ENCODE measurements at regions not wholly inside any gene's neighbourhood (a gene's known extent, or its start where the extent isn't known, plus 50 kb on each side); places are given as distances from the start of the nearest gene placed in this dataset.
"Not testable (repeated sequence)": the region's sequence is repeated elsewhere in the genome, so short reads cannot be mapped to it uniquely, and the experiment has no call there.

GRCh38 chr5:166768536-166768935 lies 1522.9 kb upstream of the WWC1 start:
- no peaks in the 10 kb centered on the region for H3K27me3 ChIP-seq (ENCODE audit: control insufficient read depth in 2 of 2, insufficient read depth in 2 of 2, low read length in 2 of 2)

GRCh38 chr5:166772770-166773169 lies 1518.7 kb upstream of the WWC1 start:
- H3K4me3 ChIP-seq (ENCODE audit: low read length in 2 of 2): no peak overlapping the region
- H3K27ac ChIP-seq (ENCODE audit: low read depth in 2 of 2, low read length in 2 of 2): no peak overlapping the region
- peaks cover 0 to 5% of the 10 kb centered on the region in 2 donors for H3K9me3 ChIP-seq (ENCODE audit: control insufficient read depth in 2 of 2, low read length in 2 of 2)
- no peaks in the 10 kb centered on the region for H3K27me3 ChIP-seq (ENCODE audit: control insufficient read depth in 2 of 2, insufficient read depth in 2 of 2, low read length in 2 of 2)
- no peak overlapping the region for H3K9ac ChIP-seq (ENCODE audit: low read depth in 1 of 2, low read length in 2 of 2)
- H3K36me3 ChIP-seq (ENCODE audit: control insufficient read depth in 2 of 2, insufficient read depth in 2 of 2, low read length in 2 of 2): no peaks in the 10 kb centered on the region
- H3K4me1 ChIP-seq (ENCODE audit: control insufficient read depth in 2 of 2, insufficient read depth in 2 of 2, low read length in 2 of 2): no peaks in the 10 kb centered on the region

More at GRCh38 chr5:166768536-166768935, 1522.9 kb upstream of the WWC1 start:
- Histone ChIP-seq H3K36me3 (ENCODE audit: control insufficient read depth in 2 of 2, insufficient read depth in 2 of 2, low read length in 2 of 2) (no peaks in the 10 kb centered on the region), H3K9ac (ENCODE audit: low read depth in 1 of 2, low read length in 2 of 2) (no peak overlapping the region), H3K27ac (ENCODE audit: low read depth in 2 of 2, low read length in 2 of 2) (no peak overlapping the region), H3K9me3 (ENCODE audit: control insufficient read depth in 2 of 2, low read length in 2 of 2) (peaks cover 0 to 2% of the 10 kb centered on the region in 2 donors), H3K4me3 (ENCODE audit: low read length in 2 of 2) (no peak overlapping the region), H3K4me1 (ENCODE audit: control insufficient read depth in 2 of 2, insufficient read depth in 2 of 2, low read length in 2 of 2) (no peaks in the 10 kb centered on the region)

GRCh38 chr5:166781737-166782136 lies 1509.7 kb upstream of the WWC1 start:
- Histone ChIP-seq H3K27me3 (ENCODE audit: control insufficient read depth in 2 of 2, insufficient read depth in 2 of 2, low read length in 2 of 2) (no peaks in the 10 kb centered on the region), H3K9me3 (ENCODE audit: control insufficient read depth in 2 of 2, low read length in 2 of 2) (no peaks in the 10 kb centered on the region)

GRCh38 chr5:166784545-166785078 lies 1506.8 kb upstream of the WWC1 start:
- Histone ChIP-seq H3K27ac (ENCODE audit: low read depth in 2 of 2, low read length in 2 of 2) (no peak overlapping the region), H3K4me1 (ENCODE audit: control insufficient read depth in 2 of 2, insufficient read depth in 2 of 2, low read length in 2 of 2) (no peaks in the 10 kb centered on the region), H3K4me3 (ENCODE audit: low read length in 2 of 2) (no peak overlapping the region), H3K27me3 (ENCODE audit: control insufficient read depth in 2 of 2, insufficient read depth in 2 of 2, low read length in 2 of 2) (no peaks in the 10 kb centered on the region), H3K36me3 (ENCODE audit: control insufficient read depth in 2 of 2, insufficient read depth in 2 of 2, low read length in 2 of 2) (no peaks in the 10 kb centered on the region), H3K9me3 (ENCODE audit: control insufficient read depth in 2 of 2, low read length in 2 of 2) (no peaks in the 10 kb centered on the region), H3K9ac (ENCODE audit: low read depth in 1 of 2, low read length in 2 of 2) (no peak overlapping the region)

More at GRCh38 chr5:166781737-166782136, 1509.7 kb upstream of the WWC1 start:
- no peaks in the 10 kb centered on the region for H3K4me1 ChIP-seq (ENCODE audit: control insufficient read depth in 2 of 2, insufficient read depth in 2 of 2, low read length in 2 of 2)
- no peak overlapping the region for H3K9ac ChIP-seq (ENCODE audit: low read depth in 1 of 2, low read length in 2 of 2)
- no peak overlapping the region for H3K4me3 ChIP-seq (ENCODE audit: low read length in 2 of 2)
- H3K36me3 ChIP-seq (ENCODE audit: control insufficient read depth in 2 of 2, insufficient read depth in 2 of 2, low read length in 2 of 2): no peaks in the 10 kb centered on the region
- H3K27ac ChIP-seq (ENCODE audit: low read depth in 2 of 2, low read length in 2 of 2): no peak overlapping the region

- Histone ChIP-seq H3K27me3 (ENCODE audit: control insufficient read depth in 2 of 2, insufficient read depth in 2 of 2, low read length in 2 of 2) (no peaks in the 10 kb centered on the region), H3K9ac (ENCODE audit: low read depth in 1 of 2, low read length in 2 of 2) (no peak overlapping the region), H3K4me3 (ENCODE audit: low read length in 2 of 2) (no peak overlapping the region), H3K27ac (ENCODE audit: low read depth in 2 of 2, low read length in 2 of 2) (no peak overlapping the region), H3K36me3 (ENCODE audit: control insufficient read depth in 2 of 2, insufficient read depth in 2 of 2, low read length in 2 of 2) (no peaks in the 10 kb centered on the region), H3K9me3 (ENCODE audit: control insufficient read depth in 2 of 2, low read length in 2 of 2) (no peaks in the 10 kb centered on the region), H3K4me1 (ENCODE audit: control insufficient read depth in 2 of 2, insufficient read depth in 2 of 2, low read length in 2 of 2) (no peaks in the 10 kb centered on the region)
These were observed 1505.3 kb upstream of the WWC1 start for GRCh38 chr5:166786178-166786577.

GRCh38 chr5:166786889-166787288 lies 1504.6 kb upstream of the WWC1 start:
- Histone ChIP-seq H3K4me1 (ENCODE audit: control insufficient read depth in 2 of 2, insufficient read depth in 2 of 2, low read length in 2 of 2) (no peaks in the 10 kb centered on the region), H3K9me3 (ENCODE audit: control insufficient read depth in 2 of 2, low read length in 2 of 2) (no peaks in the 10 kb centered on the region), H3K4me3 (ENCODE audit: low read length in 2 of 2) (no peak overlapping the region), H3K9ac (ENCODE audit: low read depth in 1 of 2, low read length in 2 of 2) (no peak overlapping the region), H3K27ac (ENCODE audit: low read depth in 2 of 2, low read length in 2 of 2) (no peak overlapping the region), H3K36me3 (ENCODE audit: control insufficient read depth in 2 of 2, insufficient read depth in 2 of 2, low read length in 2 of 2) (no peaks in the 10 kb centered on the region), H3K27me3 (ENCODE audit: control insufficient read depth in 2 of 2, insufficient read depth in 2 of 2, low read length in 2 of 2) (no peaks in the 10 kb centered on the region)

- Histone ChIP-seq H3K27me3 (ENCODE audit: control insufficient read depth in 2 of 2, insufficient read depth in 2 of 2, low read length in 2 of 2) (no peaks in the 10 kb centered on the region), H3K27ac (ENCODE audit: low read depth in 2 of 2, low read length in 2 of 2) (no peak overlapping the region), H3K9ac (ENCODE audit: low read depth in 1 of 2, low read length in 2 of 2) (no peak overlapping the region), H3K9me3 (ENCODE audit: control insufficient read depth in 2 of 2, low read length in 2 of 2) (no peaks in the 10 kb centered on the region), H3K36me3 (ENCODE audit: control insufficient read depth in 2 of 2, insufficient read depth in 2 of 2, low read length in 2 of 2) (no peaks in the 10 kb centered on the region), H3K4me3 (ENCODE audit: low read length in 2 of 2) (no peak overlapping the region), H3K4me1 (ENCODE audit: control insufficient read depth in 2 of 2, insufficient read depth in 2 of 2, low read length in 2 of 2) (no peaks in the 10 kb centered on the region)
These were observed 1503.4 kb upstream of the WWC1 start for GRCh38 chr5:166788050-166788449.

- no peak overlapping the region for H3K4me3 ChIP-seq (ENCODE audit: low read length in 2 of 2)
- H3K4me1 ChIP-seq (ENCODE audit: control insufficient read depth in 2 of 2, insufficient read depth in 2 of 2, low read length in 2 of 2): no peaks in the 10 kb centered on the region
- no peaks in the 10 kb centered on the region for H3K36me3 ChIP-seq (ENCODE audit: control insufficient read depth in 2 of 2, insufficient read depth in 2 of 2, low read length in 2 of 2)
- peaks cover 2 to 4% of the 10 kb centered on the region in 2 donors for H3K9me3 ChIP-seq (ENCODE audit: control insufficient read depth in 2 of 2, low read length in 2 of 2)
- no peak overlapping the region for H3K9ac ChIP-seq (ENCODE audit: low read depth in 1 of 2, low read length in 2 of 2)
- H3K27ac ChIP-seq (ENCODE audit: low read depth in 2 of 2, low read length in 2 of 2): no peak overlapping the region
- no peaks in the 10 kb centered on the region for H3K27me3 ChIP-seq (ENCODE audit: control insufficient read depth in 2 of 2, insufficient read depth in 2 of 2, low read length in 2 of 2)
These were observed 1495.7 kb upstream of the WWC1 start for GRCh38 chr5:166795756-166796155.

- H3K4me3 ChIP-seq (ENCODE audit: low read length in 2 of 2): no peak overlapping the region
- peaks cover 2 to 4% of the 10 kb centered on the region in 2 donors for H3K9me3 ChIP-seq (ENCODE audit: control insufficient read depth in 2 of 2, low read length in 2 of 2)
- H3K27me3 ChIP-seq (ENCODE audit: control insufficient read depth in 2 of 2, insufficient read depth in 2 of 2, low read length in 2 of 2): no peaks in the 10 kb centered on the region
- H3K9ac ChIP-seq (ENCODE audit: low read depth in 1 of 2, low read length in 2 of 2): no peak overlapping the region
- H3K27ac ChIP-seq (ENCODE audit: low read depth in 2 of 2, low read length in 2 of 2): no peak overlapping the region
- H3K4me1 ChIP-seq (ENCODE audit: control insufficient read depth in 2 of 2, insufficient read depth in 2 of 2, low read length in 2 of 2): no peaks in the 10 kb centered on the region
- no peaks in the 10 kb centered on the region for H3K36me3 ChIP-seq (ENCODE audit: control insufficient read depth in 2 of 2, insufficient read depth in 2 of 2, low read length in 2 of 2)
These were observed 1488.4 kb upstream of the WWC1 start for GRCh38 chr5:166803058-166803457.

- H3K9me3 ChIP-seq (ENCODE audit: control insufficient read depth in 2 of 2, low read length in 2 of 2); H3K27me3 ChIP-seq (ENCODE audit: control insufficient read depth in 2 of 2, insufficient read depth in 2 of 2, low read length in 2 of 2); H3K9ac ChIP-seq (ENCODE audit: low read depth in 1 of 2, low read length in 2 of 2); H3K4me1 ChIP-seq (ENCODE audit: control insufficient read depth in 2 of 2, insufficient read depth in 2 of 2, low read length in 2 of 2); H3K27ac ChIP-seq (ENCODE audit: low read depth in 2 of 2, low read length in 2 of 2); H3K4me3 ChIP-seq (ENCODE audit: low read length in 2 of 2); H3K36me3 ChIP-seq (ENCODE audit: control insufficient read depth in 2 of 2, insufficient read depth in 2 of 2, low read length in 2 of 2): not testable (repeated sequence)
These were observed 1487.2 kb upstream of the WWC1 start for GRCh38 chr5:166804223-166804622.

- not testable (repeated sequence) for H3K9ac ChIP-seq (ENCODE audit: low read depth in 1 of 2, low read length in 2 of 2); H3K4me3 ChIP-seq (ENCODE audit: low read length in 2 of 2); H3K36me3 ChIP-seq (ENCODE audit: control insufficient read depth in 2 of 2, insufficient read depth in 2 of 2, low read length in 2 of 2); H3K27ac ChIP-seq (ENCODE audit: low read depth in 2 of 2, low read length in 2 of 2); H3K9me3 ChIP-seq (ENCODE audit: control insufficient read depth in 2 of 2, low read length in 2 of 2); H3K27me3 ChIP-seq (ENCODE audit: control insufficient read depth in 2 of 2, insufficient read depth in 2 of 2, low read length in 2 of 2); H3K4me1 ChIP-seq (ENCODE audit: control insufficient read depth in 2 of 2, insufficient read depth in 2 of 2, low read length in 2 of 2)
These were observed 1486.8 kb upstream of the WWC1 start for GRCh38 chr5:166804693-166805092.

All from mucosa of rectum (tissue), 2 donors.